Adipocyte (in vitro differentiated cells): ENCODE measurements at regions not wholly inside any gene's neighbourhood (a gene's known extent, or its start where the extent isn't known, plus 50 kb on each side); places are given as distances from the start of the nearest gene placed in this dataset.
"Not testable (repeated sequence)": the region's sequence is repeated elsewhere in the genome, so short reads cannot be mapped to it uniquely, and the experiment has no call there.

Experiments
- DNase-seq: peaks from one replicate; pipeline ENCODE4 v3.0.0-alpha.2; 2015; ENCODE audit warnings: low read depth
- H3K27me3 ChIP-seq: replicated peaks from 2 replicates; pipeline ENCODE4 v1.7.0; 2013; ENCODE audit warnings: mild to moderate bottlenecking, low read length, moderate library complexity; ENCODE audit not compliant: control insufficient read depth, insufficient read depth
- H3K36me3 ChIP-seq: 2 replicates; pipeline ENCODE4 v1.7.0; 2013; ENCODE audit warnings: low read length, mild to moderate bottlenecking, moderate library complexity; ENCODE audit not compliant: control insufficient read depth, insufficient read depth, severe bottlenecking
- H3K4me1 ChIP-seq: 2 replicates; pipeline ENCODE4 v1.7.0; 2013; ENCODE audit warnings: mild to moderate bottlenecking, low read length, moderate library complexity; ENCODE audit not compliant: control insufficient read depth, insufficient read depth
- H3K4me3 ChIP-seq: 2 replicates; pipeline ENCODE4 v1.7.0; 2013; ENCODE audit warnings: mild to moderate bottlenecking, low read length, moderate library complexity
- H3K9ac ChIP-seq: 2 replicates; pipeline ENCODE4 v1.7.0; 2013; ENCODE audit warnings: mild to moderate bottlenecking, low read length, moderate library complexity
- H3K9me3 ChIP-seq: 2 replicates; pipeline ENCODE4 v1.7.0; 2013; ENCODE audit warnings: mild to moderate bottlenecking, low read length, moderate library complexity; ENCODE audit not compliant: control insufficient read depth

DNA sequence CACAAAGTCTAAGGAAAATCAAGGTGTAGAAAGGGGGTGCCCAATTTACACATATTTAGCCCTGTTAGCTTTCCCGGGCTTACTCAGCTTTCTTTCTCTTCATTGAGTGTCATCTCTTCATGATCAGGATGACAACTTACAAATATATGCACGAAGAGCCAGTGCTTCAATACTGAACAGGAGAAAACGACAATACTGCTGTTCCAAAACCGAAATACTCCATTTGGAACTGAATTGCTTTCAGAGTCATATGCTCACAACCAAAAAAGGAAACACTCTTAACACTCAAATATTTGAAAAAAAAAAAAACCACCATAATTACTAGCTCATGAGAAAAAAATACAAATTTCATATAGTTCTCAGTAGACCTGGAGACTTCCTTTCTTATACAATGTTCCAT is 272.1 kb upstream of the DUSP10 start:
- Histone ChIP-seq H3K9me3 (peaks cover 7% of the 10 kb centered on the region), H3K4me3 (no peak overlapping the region), H3K27me3 (no peaks in the 10 kb centered on the region), H3K9ac (no peak overlapping the region), H3K36me3 (no peaks in the 10 kb centered on the region), H3K4me1 (peaks cover 13% of the 10 kb centered on the region)
- no peak for DNase-seq

- Histone ChIP-seq H3K9ac (no peak overlapping the region), H3K4me1 (peaks cover 16% of the 10 kb centered on the region), H3K4me3 (no peak overlapping the region), H3K36me3 (no peaks in the 10 kb centered on the region), H3K9me3 (peaks cover 7% of the 10 kb centered on the region), H3K27me3 (no peaks in the 10 kb centered on the region)
- no peak for DNase-seq
Observed at GRCh38 chr1:222012816-222013215, 270.9 kb upstream of the DUSP10 start.

DNA sequence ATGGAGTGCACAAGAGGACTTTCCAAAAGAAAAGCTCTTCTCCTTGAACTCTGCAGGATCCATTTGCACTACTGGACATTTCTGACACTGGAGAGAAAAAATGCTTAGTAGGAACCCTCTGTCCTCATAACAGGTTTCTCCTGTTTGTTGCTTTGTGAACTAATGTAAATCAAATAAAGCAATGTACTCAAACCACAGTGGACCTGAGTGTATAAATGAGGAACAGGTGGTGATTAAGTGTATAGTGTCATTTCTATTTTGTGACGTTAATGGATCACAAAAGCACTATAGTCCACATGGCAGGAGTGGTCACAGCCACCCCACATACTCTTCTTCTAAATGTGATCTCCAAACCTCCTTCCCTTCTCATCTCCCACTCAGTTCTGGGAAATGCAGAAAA is 268.4 kb upstream of the DUSP10 start:
- no peak for DNase-seq
- H3K9ac ChIP-seq = no peak overlapping the region
- H3K27me3 ChIP-seq = no peaks in the 10 kb centered on the region
- no peaks in the 10 kb centered on the region for H3K36me3 ChIP-seq
- H3K9me3 ChIP-seq = peaks cover 7% of the 10 kb centered on the region
- H3K4me3 ChIP-seq = no peak overlapping the region
- H3K4me1 ChIP-seq = peaks cover 23% of the 10 kb centered on the region

DNA sequence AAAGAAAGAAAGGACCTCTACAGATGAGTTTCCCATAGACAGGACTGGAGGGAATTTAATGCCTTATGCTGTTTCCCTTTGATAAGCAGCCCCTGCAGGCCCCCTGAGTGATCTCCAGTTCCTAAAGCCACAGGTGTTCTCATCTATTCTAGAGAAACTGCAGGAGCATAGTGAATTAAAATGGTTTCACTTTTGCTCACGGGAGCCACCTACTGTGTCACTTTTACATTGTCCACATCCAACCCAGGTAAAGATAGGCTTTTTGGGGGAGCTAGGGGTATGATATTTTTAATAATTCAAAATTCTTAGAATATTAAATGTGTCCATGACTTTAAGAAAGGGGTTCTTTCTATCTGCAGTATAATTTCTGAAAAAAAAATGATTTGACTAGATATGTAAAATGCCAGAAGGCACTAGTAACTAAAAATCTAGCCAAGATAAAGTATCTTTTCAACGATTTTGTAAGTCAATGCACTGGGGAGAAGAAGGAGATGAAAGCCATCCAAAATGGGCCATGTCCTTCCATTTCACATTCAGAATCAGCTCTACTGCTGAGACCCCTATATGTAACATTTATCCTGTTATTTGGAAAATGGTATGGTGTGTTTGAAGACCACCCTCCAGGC is 267.3 kb upstream of the DUSP10 start:
- peaks cover 23% of the 10 kb centered on the region for H3K4me1 ChIP-seq
- H3K4me3 ChIP-seq = no peak overlapping the region
- H3K9ac ChIP-seq = no peak overlapping the region
- H3K36me3 ChIP-seq = no peaks in the 10 kb centered on the region
- H3K9me3 ChIP-seq = peaks cover 7% of the 10 kb centered on the region
- DNase-seq = peak; percentile 53
- H3K27me3 ChIP-seq = no peaks in the 10 kb centered on the region

GRCh38 chr1:222006715-222007114 is 264.8 kb upstream of the DUSP10 start:
- Histone ChIP-seq H3K9me3 (peaks cover 7% of the 10 kb centered on the region), H3K4me3 (no peak overlapping the region), H3K27me3 (no peaks in the 10 kb centered on the region), H3K4me1 (peaks cover 23% of the 10 kb centered on the region), H3K9ac (no peak overlapping the region), H3K36me3 (no peaks in the 10 kb centered on the region)
- DNase-seq = no peak

DNA sequence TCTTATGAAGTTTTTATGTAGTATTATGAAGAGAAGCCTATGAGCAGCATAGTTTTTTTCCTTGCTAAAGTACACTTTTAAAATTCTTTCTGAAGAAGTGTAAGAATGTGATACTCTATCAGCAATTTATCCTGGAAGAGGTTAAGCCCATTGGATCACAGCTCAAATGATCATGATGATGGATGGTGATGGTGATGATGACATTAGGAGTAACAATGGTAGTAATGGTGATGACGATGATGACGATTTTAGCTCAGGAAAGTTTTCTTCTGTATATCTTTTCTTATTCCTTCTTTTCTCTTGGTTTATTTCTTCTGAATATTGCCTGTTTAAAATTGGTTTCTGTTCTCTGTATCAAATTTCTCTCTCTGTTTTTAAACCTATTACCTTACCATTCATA is 262.9 kb upstream of the DUSP10 start:
- no peak for DNase-seq
- Histone ChIP-seq H3K4me3 (no peak overlapping the region), H3K9ac (no peak overlapping the region), H3K36me3 (no peaks in the 10 kb centered on the region), H3K9me3 (no peaks in the 10 kb centered on the region), H3K4me1 (peaks cover 21% of the 10 kb centered on the region), H3K27me3 (no peaks in the 10 kb centered on the region)

GRCh38 chr1:222004034-222004433 is 262.1 kb upstream of the DUSP10 start:
- Histone ChIP-seq H3K9ac (no peak overlapping the region), H3K36me3 (no peaks in the 10 kb centered on the region), H3K4me3 (no peak overlapping the region), H3K27me3 (no peaks in the 10 kb centered on the region), H3K4me1 (peaks cover 20% of the 10 kb centered on the region), H3K9me3 (no peaks in the 10 kb centered on the region)
- DNase-seq = no peak

GRCh38 chr1:222002503-222002902 is 260.6 kb upstream of the DUSP10 start:
- H3K27me3 ChIP-seq = no peaks in the 10 kb centered on the region
- H3K36me3 ChIP-seq = no peaks in the 10 kb centered on the region
- H3K4me1 ChIP-seq = peaks cover 29% of the 10 kb centered on the region
- H3K9me3 ChIP-seq = no peaks in the 10 kb centered on the region
- DNase-seq = no peak
- no peak overlapping the region for H3K4me3 ChIP-seq
- no peak overlapping the region for H3K9ac ChIP-seq

GRCh38 chr1:222000131-222000530 is 258.2 kb upstream of the DUSP10 start:
- peaks cover 32% of the 10 kb centered on the region for H3K4me1 ChIP-seq
- DNase-seq = no peak
- no peaks in the 10 kb centered on the region for H3K9me3 ChIP-seq
- no peak overlapping the region for H3K9ac ChIP-seq
- H3K36me3 ChIP-seq = no peaks in the 10 kb centered on the region
- no peak overlapping the region for H3K4me3 ChIP-seq
- H3K27me3 ChIP-seq = no peaks in the 10 kb centered on the region

- no peak overlapping the region for H3K4me3 ChIP-seq
- peaks cover 45% of the 10 kb centered on the region for H3K4me1 ChIP-seq
- H3K36me3 ChIP-seq = no peaks in the 10 kb centered on the region
- H3K27me3 ChIP-seq = no peaks in the 10 kb centered on the region
- H3K9ac ChIP-seq = peak overlapping the region; percentile 62
- DNase-seq = no peak
- no peaks in the 10 kb centered on the region for H3K9me3 ChIP-seq
Observed at GRCh38 chr1:221998781-221999180, 256.9 kb upstream of the DUSP10 start.

- H3K4me3 ChIP-seq = no peak overlapping the region
- H3K27me3 ChIP-seq = no peaks in the 10 kb centered on the region
- H3K9me3 ChIP-seq = no peaks in the 10 kb centered on the region
- no peaks in the 10 kb centered on the region for H3K36me3 ChIP-seq
- peak; percentile 10 for DNase-seq
- peaks cover 47% of the 10 kb centered on the region for H3K4me1 ChIP-seq
- peak overlapping the region; percentile 62 for H3K9ac ChIP-seq
Observed at GRCh38 chr1:221998186-221998612, 256.3 kb upstream of the DUSP10 start.

DNA sequence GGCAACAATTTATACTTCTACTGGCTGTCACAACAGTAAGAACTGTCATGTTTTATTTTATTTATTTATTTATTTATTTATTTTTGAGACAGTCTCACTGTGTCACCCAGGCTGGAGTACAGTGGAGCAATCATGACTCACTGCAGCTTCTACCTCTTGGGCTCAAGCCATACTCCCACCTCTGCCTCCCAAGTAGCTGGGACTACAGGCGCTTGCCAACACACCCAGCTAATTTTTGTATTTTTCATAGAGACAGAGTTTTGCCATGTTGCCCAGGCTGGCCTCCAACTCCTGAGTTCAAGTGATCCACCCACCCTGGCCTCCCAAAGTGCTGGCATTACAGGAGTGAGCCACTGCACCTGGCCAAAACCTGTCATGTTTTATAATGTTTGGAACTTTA is 255.1 kb upstream of the DUSP10 start:
- not testable (repeated sequence) for H3K9me3 ChIP-seq, H3K27me3 ChIP-seq, H3K4me3 ChIP-seq, H3K36me3 ChIP-seq, H3K9ac ChIP-seq
- DNase-seq = peak; percentile 39
- H3K4me1 ChIP-seq = peaks cover 49% of the 10 kb centered on the region
